ENCODE measurements at regions not wholly inside any gene's neighbourhood (a gene's known extent, or its start where the extent isn't known, plus 50 kb on each side); places are given as distances from the start of the nearest gene placed in this dataset.

DNA sequence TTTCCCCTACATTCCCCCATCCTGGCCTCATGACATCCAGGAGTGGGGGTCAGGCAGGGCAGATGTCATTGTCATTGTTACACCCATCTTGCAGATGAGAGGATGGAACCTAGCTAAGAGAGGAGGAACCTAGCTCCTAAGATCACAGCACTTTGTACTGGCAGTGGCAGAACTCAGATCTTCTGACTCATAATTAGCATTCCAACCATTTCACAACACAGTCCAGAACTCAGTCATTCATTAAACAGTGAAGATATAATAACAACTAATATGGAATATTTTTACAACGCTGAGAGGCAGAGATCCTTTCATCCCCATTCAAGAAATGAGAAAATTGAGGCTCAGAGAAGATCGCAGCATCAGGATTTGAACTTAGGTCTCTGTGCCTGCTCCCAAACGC is 127.8 kb downstream of the CHST1 start:
- TF ChIP-seq CTCF (IDR thresholded peaks at IDR 0.05), result no peak
- no peak for TF ChIP-seq POLR2A (IDR thresholded peaks at IDR 0.05)

Measured in heart left ventricle (tissue), 13 donors.